ENCODE measurements at regions not wholly inside any gene's neighbourhood (a gene's known extent, or its start where the extent isn't known, plus 50 kb on each side); places are given as distances from the start of the nearest gene placed in this dataset.

- TF ChIP-seq POLR2AphosphoS5 (IDR thresholded peaks at IDR 0.05; ENCODE audit: low read depth, low read length) = no peak
- no peak for TF ChIP-seq TAF1 (IDR thresholded peaks at IDR 0.05; ENCODE audit: borderline replicate concordance, insufficient read depth, low read length)
- no peak for TF ChIP-seq REST (IDR thresholded peaks at IDR 0.05; ENCODE audit: insufficient read depth in 1 of 2, low read depth in 2 of 2, low read length in 2 of 2)
- TF ChIP-seq SIN3A (IDR thresholded peaks at IDR 0.05; ENCODE audit: borderline replicate concordance, insufficient read depth, low read length) = no peak
- no peak for TF ChIP-seq FOXP2 (optimal IDR thresholded peaks at IDR 0.05; ENCODE audit: borderline replicate concordance, extremely low read depth, extremely low read length, insufficient read depth)
Observed at GRCh38 chr15:36519067-36519466, 60.4 kb upstream of the CDIN1 start.
